ENCODE measurements at regions not wholly inside any gene's neighbourhood (a gene's known extent, or its start where the extent isn't known, plus 50 kb on each side); places are given as distances from the start of the nearest gene placed in this dataset.
"Not testable (repeated sequence)": the region's sequence is repeated elsewhere in the genome, so short reads cannot be mapped to it uniquely, and the experiment has no call there.

- DNase-seq: no peak
Measured at GRCh38 chr7:67301667-67302066, 305.0 kb downstream of the TYW1 start.

DNA sequence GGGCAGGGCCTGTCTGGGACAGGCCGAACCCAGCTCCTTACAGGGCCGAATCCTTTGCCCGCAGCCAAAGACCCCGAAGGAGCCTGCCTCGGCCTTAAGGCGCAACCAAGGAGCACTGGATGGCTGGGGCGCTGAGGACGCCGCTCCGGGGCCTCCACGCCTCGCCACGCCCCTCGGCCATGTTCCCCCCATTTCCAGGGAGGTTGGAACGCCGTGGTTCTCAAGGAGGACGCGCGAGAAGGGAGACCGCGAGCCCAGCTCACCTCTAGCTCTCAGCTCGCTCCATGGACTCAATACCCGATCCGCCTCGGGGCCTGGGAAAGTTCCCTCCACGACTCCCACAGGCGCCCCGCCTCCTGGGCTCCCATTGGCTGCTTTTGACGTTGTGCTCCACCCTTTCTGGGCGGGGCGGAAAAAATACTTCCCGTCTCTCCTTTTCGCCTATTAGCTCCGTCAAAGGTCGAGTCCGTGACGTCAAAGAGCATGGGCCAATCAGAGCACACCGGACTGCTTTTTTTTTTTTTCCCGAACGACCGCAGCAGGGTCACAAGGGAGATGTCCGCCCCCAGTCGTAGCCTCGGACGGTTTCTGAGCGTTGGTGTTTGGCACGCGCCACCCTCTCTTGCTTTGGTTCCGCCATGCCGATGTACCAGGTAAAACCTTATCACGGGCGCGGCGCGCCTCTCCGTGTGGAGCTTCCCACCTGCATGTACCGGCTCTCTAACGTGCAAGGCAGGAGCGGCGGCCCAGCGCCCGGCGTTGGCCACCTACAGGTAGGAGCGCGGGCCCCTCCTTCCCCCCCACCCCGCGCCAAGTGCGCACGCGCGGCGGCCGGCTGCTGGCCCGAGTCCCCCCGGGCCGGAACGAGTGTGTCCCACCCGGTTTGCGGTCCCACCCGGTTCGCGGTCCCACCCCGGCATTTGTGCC lies 305.7 kb downstream of the TYW1 start:
- DNase-seq: peak; percentile 98

DNA sequence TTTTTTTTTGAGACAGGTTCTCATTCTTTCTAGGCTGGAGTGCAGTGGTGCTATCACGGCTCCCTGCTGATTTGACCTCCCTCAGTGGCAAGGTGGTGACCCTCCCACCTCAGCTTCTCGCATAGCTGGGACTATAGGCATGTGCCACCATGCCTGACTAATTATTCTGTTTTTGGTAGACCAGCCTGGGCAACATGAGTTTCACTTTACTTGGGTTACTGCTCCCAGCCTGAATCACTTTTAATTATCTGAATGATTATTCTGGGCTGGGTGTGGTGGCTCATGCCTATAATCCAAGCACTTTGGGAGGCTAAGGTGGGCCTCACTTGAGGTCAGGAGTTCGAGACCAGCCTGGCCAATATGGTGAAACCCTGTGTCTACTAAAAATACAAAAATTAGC lies 308.2 kb downstream of the TYW1 start:
- DNase-seq: not testable (repeated sequence)

- DNase-seq: no peak
Measured at GRCh38 chr7:67306331-67306730, 309.7 kb downstream of the TYW1 start.

DNA sequence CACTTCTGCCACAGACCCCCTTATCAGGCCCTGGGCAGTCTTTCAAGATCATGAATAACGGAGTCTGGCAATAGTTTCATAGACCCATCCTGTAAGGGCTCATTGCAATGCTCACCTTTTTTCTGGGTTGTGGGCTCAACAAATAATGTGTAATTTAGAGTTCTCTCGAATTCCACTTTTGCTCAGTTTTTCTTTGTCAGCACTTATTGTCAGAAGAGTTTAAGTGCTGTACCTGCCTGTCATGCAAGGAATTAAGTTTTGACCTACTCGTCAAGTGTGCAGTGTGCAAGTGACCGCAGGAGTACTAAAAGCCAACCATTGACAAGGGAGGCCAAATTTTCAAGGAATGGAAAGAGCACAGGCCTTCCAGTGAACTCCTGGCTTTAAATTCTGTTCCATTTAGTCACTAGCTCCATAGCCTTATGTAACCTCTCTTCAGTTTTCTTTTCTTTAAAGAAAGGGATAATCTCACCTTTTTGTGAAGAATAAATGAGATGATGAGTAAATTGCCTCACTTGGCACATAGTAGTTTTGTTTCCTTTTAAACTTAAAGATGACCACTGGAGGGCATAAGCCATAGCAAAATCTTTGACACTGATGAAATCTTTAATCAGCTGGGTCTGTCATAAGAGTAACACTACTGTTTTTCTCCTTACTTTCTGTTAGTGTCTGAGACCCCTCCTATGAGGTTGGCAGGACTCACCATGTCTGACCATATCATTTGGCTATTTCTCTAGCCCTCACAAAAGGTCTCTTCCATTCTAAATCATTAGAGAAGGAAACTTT lies 313.3 kb downstream of the TYW1 start:
- DNase-seq: no peak

- no peak for DNase-seq
Measured at GRCh38 chr7:67311901-67312300, 315.3 kb downstream of the TYW1 start.

DNA sequence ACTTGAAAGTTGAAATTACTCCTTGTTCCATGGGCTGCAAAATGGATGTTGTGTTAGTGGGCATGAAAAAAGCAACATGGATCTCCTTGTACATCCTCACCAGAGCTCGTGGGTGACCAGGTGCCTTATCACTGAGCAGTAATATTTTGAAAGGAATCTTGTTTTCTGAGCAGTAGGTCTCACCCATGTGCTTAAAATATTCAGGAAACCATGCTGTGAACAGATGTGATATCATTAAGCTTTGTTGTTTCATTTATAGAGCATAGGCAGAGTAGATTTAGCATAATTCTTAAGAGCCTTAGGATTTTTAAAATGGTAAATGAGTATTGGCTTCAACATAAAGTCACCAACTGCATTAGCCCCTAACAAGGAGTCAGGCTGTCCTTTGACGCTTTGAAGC lies 316.6 kb downstream of the TYW1 start:
- DNase-seq: no peak

DNA sequence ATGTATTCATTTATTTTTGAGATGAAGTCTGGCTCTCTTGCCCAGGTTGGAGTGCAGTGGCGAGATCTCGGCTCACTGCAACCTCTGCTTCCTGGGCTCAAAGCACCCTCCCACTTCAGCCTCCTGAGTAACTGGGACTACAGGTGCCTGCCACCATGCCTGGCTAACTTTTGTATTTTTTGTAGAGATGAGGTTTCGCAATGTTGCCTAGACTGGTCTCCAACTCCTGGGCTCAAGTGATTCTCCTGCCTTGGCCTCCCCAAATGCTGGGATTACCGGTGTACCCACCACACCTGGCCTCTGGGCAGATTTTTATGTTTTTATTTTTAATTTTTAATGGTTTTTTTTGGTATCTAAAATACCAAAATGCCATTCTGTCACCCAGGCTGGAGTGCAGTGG lies 320.3 kb downstream of the TYW1 start:
- not testable (repeated sequence) for DNase-seq

- DNase-seq: not testable (repeated sequence)
Measured at GRCh38 chr7:67328257-67328656, 331.6 kb downstream of the TYW1 start.

GRCh38 chr7:67335165-67335564 lies 338.5 kb downstream of the TYW1 start:
- DNase-seq: not testable (repeated sequence)

GRCh38 chr7:67335663-67336062 lies 339.0 kb downstream of the TYW1 start:
- DNase-seq: not testable (repeated sequence)

DNA sequence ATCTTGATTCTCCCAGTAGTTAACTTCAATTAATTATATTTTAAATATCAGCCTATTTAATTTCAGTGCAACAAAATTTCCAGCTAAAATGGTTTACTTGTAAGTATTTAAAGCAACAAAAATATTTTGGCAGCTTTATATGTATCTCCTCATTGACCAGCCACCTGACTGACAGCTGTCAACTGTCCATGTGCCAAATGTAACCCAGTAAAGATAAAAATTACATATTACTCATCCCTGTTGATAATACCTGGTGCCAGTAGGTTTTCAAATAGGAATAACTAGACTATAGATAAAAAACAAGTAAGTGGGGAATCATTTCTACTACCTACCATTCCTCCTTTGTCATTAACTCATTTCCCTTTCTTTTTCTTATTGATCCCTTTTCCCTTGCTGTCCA lies 341.9 kb downstream of the TYW1 start:
- DNase-seq: not testable (repeated sequence)

DNA sequence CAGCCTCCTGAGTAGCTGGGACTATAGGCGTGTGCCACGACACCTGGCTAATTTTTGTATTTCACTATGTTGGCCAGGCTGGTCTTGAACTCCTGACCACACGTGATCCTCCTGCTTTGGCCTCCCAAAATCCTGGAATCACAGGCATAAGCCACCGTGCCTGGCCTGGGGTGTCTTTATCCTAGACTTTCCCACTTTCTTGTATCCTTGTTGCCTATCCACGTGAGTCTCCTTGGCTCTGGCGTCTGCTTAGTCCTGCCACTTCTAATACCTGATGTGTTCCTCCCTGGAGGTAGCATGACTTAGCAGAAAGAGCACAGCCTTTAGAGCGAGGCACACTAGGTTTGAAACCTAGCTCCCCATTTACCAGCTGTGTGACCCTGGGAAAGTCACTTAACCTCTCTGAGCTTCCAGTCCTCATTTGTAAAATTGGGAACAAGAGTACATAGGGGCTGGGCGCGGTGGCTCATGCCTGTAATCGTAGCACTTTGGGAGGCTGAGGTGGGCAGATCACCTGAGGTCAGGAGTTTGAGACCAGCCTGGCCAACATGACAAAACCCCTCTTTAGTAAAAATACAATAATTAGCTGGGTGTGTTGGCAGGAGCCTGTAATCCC lies 344.6 kb downstream of the TYW1 start:
- DNase-seq: no peak

- no peak for DNase-seq
Measured at GRCh38 chr7:67343114-67343513, 346.5 kb downstream of the TYW1 start.

GRCh38 chr7:67343572-67343971 lies 346.9 kb downstream of the TYW1 start:
- DNase-seq: no peak

DNA sequence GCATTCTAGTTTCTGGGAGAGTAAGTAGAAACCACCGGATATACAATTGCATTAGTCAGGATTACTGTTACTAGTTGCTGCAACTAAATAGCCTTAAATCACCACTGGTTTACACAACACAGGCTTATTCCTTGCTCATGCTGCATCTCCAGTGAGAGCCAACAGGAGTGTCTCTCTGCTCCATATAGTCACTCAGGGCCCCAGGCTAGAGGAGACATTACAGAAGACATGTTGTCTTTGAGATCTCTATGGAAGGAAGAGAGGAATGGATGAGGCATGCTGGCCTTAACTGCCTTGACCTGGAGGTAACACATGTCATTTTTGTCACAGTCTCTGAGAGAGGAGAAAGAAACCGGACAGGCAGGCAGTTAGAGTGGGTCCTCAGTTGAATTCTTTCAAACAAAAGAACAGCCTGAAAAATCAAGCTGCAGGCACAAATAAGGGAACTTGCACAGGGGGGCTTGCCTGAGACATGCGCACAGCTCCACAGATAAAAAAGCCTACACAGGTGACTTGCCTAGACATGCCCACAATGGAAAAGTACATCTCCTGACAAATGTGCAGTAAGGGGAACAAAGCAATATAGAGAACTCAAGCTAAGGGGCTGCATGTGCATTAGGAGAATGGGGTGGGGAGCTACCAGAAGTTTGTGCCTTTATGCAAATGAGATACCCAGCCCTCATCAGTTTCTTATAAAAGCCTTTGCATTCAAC lies 348.0 kb downstream of the TYW1 start:
- no peak for DNase-seq

DNA sequence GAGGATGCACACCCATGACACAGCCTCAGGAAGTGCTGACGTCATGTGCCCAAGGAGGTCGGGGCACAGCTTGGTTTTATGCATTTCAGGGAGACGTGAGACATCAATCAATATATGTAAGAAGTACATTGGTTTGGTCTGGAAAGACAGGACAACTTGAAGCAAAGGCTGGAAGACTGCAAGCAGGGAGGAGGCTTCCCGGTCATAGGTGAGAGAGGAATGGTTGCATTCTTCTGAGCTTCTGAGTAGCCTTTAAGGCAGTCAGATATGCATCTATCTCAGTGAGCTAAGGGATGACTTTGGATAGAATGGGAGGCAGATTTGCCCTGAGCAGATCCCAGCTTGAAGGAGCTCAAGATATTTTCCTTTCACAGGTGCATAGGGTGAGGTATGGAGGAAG lies 349.5 kb downstream of the TYW1 start:
- DNase-seq: no peak

DNA sequence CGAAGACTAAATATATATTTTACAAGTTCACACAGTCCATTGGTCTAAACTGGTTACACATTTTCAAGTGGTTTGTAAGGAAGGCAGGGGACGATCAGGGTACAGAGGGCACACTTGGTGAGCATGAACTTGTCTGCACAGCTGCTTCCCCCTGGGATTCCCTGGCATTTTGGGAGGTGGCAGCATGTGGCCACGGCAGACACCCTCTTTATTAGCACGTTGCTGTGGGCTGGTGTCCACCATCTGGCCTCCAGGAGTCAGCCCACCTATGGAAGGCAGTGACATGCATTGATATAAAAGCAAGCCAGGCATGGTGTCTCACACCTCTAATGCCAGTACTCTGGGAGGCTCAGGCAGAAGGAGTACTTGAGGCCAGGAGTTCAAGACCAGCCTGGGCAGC lies 350.2 kb downstream of the TYW1 start:
- no peak for DNase-seq

- DNase-seq: no peak
Measured at GRCh38 chr7:67348171-67348570, 351.5 kb downstream of the TYW1 start.

DNA sequence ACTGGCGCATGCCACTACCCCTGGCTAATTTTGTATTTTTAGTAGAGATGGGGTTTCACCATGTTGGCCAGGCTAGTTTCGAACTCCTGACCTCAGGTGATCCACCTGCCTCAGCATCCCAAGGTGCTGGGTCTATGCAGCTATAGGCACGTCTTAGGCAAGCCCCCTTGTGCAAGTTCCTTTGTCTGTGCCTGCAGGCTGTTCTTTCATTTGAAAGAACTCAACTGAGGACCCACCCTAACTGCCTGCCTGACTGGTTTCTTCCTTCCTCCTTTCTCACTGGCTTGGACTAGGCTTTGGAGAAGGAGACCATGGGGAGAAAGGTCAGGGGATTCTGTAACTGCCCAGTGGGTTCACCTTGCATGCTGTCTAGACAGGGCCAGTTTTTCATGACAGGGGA lies 361.0 kb downstream of the TYW1 start:
- not testable (repeated sequence) for DNase-seq

DNA sequence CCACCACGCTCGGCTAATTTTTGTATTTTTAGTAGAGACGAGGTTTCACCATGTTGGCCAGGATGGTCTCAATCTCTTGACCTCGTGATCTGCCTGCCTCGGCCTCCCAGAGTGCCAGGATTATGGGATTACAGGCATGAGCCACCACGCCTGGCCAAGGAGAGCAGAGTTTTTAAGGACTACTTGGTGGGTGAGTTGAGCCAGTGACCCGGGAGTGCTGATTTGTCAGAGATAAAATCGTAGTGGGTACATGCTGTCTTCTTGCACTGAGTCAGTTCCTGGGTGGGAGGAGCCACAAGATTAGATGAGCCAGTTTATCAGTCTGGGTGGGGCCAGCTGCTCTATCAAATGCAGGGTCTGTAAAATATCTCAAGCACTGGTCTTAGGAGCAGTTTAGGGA lies 361.7 kb downstream of the TYW1 start:
- DNase-seq: not testable (repeated sequence)

DNA sequence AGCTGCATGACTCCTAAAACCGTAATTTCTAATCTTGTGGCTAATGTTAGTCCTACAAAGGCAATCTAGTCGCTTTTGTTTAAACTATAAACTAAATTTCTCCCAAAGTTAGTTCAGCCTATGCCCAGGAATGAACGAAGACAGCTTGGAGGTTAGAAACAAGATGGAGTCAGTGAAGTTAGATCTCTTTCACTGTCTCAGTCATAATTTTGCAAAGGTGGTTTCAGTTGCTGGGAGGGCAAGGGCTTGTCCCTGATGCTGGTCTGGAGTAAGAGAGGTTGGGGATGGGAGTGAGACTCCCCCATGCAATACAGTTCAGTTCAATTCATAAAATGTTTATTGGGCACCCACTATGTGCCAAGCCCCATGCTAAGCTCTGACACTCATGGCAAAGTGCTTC lies 362.1 kb downstream of the TYW1 start:
- not testable (repeated sequence) for DNase-seq

- no peak for DNase-seq
Measured at GRCh38 chr7:67359900-67360299, 363.3 kb downstream of the TYW1 start.

Data from stimulated activated CD4-positive, alpha-beta T cell treated with anti-CD3 and anti-CD28 coated beads, Interleukin-2, amount 100 ng/mL, for 24 hours (primary cell).